ENCODE measurements at regions not wholly inside any gene's neighbourhood (a gene's known extent, or its start where the extent isn't known, plus 50 kb on each side); places are given as distances from the start of the nearest gene placed in this dataset.

GRCh38 chr12:85654456-85654840 lies 181.8 kb downstream of the RASSF9 start:
- Histone ChIP-seq H3K9me3 (ENCODE audit: control insufficient read depth, insufficient read depth, low read depth, low read length) (no peaks in the 10 kb centered on the region), H3K4me3 (ENCODE audit: low read depth, low read length) (no peak overlapping the region), H3K4me1 (ENCODE audit: control insufficient read depth, insufficient read depth, low read length) (no peaks in the 10 kb centered on the region), H3K36me3 (ENCODE audit: control insufficient read depth in 2 of 2, insufficient read depth in 1 of 2, low read length in 2 of 2) (no peaks in the 10 kb centered on the region), H3K27ac (ENCODE audit: extremely low read depth, low read depth, low read length) (no peak overlapping the region)
- TF ChIP-seq ZNF610 (tag by site-specific recombination; IDR thresholded peaks at IDR 0.05; ENCODE audit: borderline replicate concordance) = no peak
- CTCF ChIA-PET = no interaction called here
- POLR2A ChIA-PET = no interaction called here

- no peak overlapping the region for H3K4me3 ChIP-seq (ENCODE audit: low read depth, low read length)
- H3K27ac ChIP-seq (ENCODE audit: extremely low read depth, low read depth, low read length) = no peak overlapping the region
- TF ChIP-seq ZBTB8A (tag by site-specific recombination; IDR thresholded peaks at IDR 0.05) (no peak), KLF16 (tag by site-specific recombination; IDR thresholded peaks at IDR 0.05) (no peak)
- H3K9me3 ChIP-seq (ENCODE audit: control insufficient read depth, insufficient read depth, low read depth, low read length) = no peaks in the 10 kb centered on the region
- ChIA-PET CTCF (interaction anchor here (0.5 to 1.1 kb wide), 4 partner anchors 14 to 812 kb away, joined by 3 read pairs; no protein-coding TSS in a partner anchor), POLR2A (no interaction called here)
- no peaks in the 10 kb centered on the region for H3K4me1 ChIP-seq (ENCODE audit: control insufficient read depth, insufficient read depth, low read length)
- no peaks in the 10 kb centered on the region for H3K36me3 ChIP-seq (ENCODE audit: control insufficient read depth in 2 of 2, insufficient read depth in 1 of 2, low read length in 2 of 2)
Observed at GRCh38 chr12:85656561-85656960, 179.6 kb downstream of the RASSF9 start.

GRCh38 chr12:85657251-85657650 lies 179.0 kb downstream of the RASSF9 start:
- TF ChIP-seq ZXDB (tag by site-specific recombination; IDR thresholded peaks at IDR 0.05) (no peak), ZNF223 (tag by site-specific recombination; IDR thresholded peaks at IDR 0.05) (no peak), MZF1 (tag by site-specific recombination; IDR thresholded peaks at IDR 0.05; ENCODE audit: borderline replicate concordance) (no peak), ZNF335 (tag by site-specific recombination; conservative IDR thresholded peaks at IDR 0.05) (no peak), ZNF692 (tag by site-specific recombination; IDR thresholded peaks at IDR 0.05) (no peak), BCL6B (tag by site-specific recombination; IDR thresholded peaks at IDR 0.05) (no peak), KLF16 (tag by site-specific recombination; IDR thresholded peaks at IDR 0.05) (no peak), KLF7 (tag by site-specific recombination; IDR thresholded peaks at IDR 0.05; ENCODE audit: borderline replicate concordance) (no peak), ZNF239 (tag by site-specific recombination; IDR thresholded peaks at IDR 0.05) (no peak), INSM2 (tag by site-specific recombination; IDR thresholded peaks at IDR 0.05) (no peak), SALL2 (tag by site-specific recombination; IDR thresholded peaks at IDR 0.05; ENCODE audit: borderline replicate concordance) (no peak), ZNF792 (tag by site-specific recombination; IDR thresholded peaks at IDR 0.05) (no peak), ZBTB49 (tag by site-specific recombination; IDR thresholded peaks at IDR 0.05; ENCODE audit: low read depth) (no peak), ZNF19 (tag by site-specific recombination; IDR thresholded peaks at IDR 0.05; ENCODE audit: low read depth) (no peak), ZNF558 (tag by site-specific recombination; IDR thresholded peaks at IDR 0.05) (no peak), SCRT2 (tag by site-specific recombination; IDR thresholded peaks at IDR 0.05) (no peak)
- H3K36me3 ChIP-seq (ENCODE audit: control insufficient read depth in 2 of 2, insufficient read depth in 1 of 2, low read length in 2 of 2) = no peaks in the 10 kb centered on the region
- no peaks in the 10 kb centered on the region for H3K4me1 ChIP-seq (ENCODE audit: control insufficient read depth, insufficient read depth, low read length)
- H3K4me3 ChIP-seq (ENCODE audit: low read depth, low read length) = no peak overlapping the region
- POLR2A ChIA-PET = no interaction called here
- CTCF ChIA-PET = interaction anchor here (0.7 kb wide), 1 partner anchor 813 kb away, joined by 3 read pairs; no protein-coding TSS in a partner anchor
- H3K27ac ChIP-seq (ENCODE audit: extremely low read depth, low read depth, low read length) = no peak overlapping the region
- no peaks in the 10 kb centered on the region for H3K9me3 ChIP-seq (ENCODE audit: control insufficient read depth, insufficient read depth, low read depth, low read length)

Measured in HEK293 (cell line).